ENCODE measurements at regions not wholly inside any gene's neighbourhood (a gene's known extent, or its start where the extent isn't known, plus 50 kb on each side); places are given as distances from the start of the nearest gene placed in this dataset.

DNA sequence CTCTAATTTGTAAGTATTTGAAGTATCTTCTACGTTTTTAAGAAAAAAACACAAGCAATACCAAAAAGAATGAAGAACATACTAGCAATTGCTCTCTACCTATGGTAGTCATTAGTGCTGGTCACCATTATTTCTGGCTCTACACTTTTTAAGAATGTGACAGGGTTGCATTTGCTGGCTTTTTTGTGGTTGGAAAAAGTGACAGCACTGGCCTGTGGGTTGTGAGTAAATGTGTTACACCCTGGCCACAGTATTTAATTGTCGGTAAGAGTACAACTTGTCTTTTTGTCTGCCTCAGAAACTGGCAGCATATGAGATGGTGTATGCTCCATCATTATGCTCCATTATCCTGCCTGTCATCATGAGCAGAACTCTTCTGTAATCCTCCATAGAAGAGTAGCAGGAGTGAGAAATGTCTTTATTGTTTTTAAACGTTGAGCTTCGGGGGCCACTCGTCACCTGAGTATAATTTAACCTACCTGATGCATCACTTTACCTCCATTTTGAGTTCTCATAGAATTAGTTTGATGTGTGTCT, 449.8 kb downstream of the ISL1 start:
- TF ChIP-seq PPARA (CRISPR knock-in tag; IDR thresholded peaks at IDR 0.05; ENCODE audit: borderline replicate concordance) (no peak), CSDC2 (CRISPR knock-in tag; IDR thresholded peaks at IDR 0.05) (no peak), GLIS3 (CRISPR knock-in tag; IDR thresholded peaks at IDR 0.05) (no peak), SNAI2 (CRISPR knock-in tag; IDR thresholded peaks at IDR 0.05) (no peak), OSR1 (CRISPR knock-in tag; IDR thresholded peaks at IDR 0.05) (no peak), ZFP30 (CRISPR knock-in tag; IDR thresholded peaks at IDR 0.05) (no peak), ESRRG (CRISPR knock-in tag; IDR thresholded peaks at IDR 0.05) (no peak), RARB (CRISPR knock-in tag; IDR thresholded peaks at IDR 0.05) (no peak), BACH2 (CRISPR knock-in tag; IDR thresholded peaks at IDR 0.05; ENCODE audit: borderline replicate concordance) (no peak), TCF4 (CRISPR knock-in tag; IDR thresholded peaks at IDR 0.05; ENCODE audit: borderline replicate concordance) (no peak), ARNTL (CRISPR knock-in tag; IDR thresholded peaks at IDR 0.05; ENCODE audit: borderline replicate concordance, low read depth) (no peak), ZFP3 (CRISPR knock-in tag; IDR thresholded peaks at IDR 0.05) (no peak), TSHZ2 (CRISPR knock-in tag; IDR thresholded peaks at IDR 0.05) (no peak), TOX (CRISPR knock-in tag; IDR thresholded peaks at IDR 0.05; ENCODE audit: borderline replicate concordance) (no peak)
- TF ChIP-seq, protein P1, sequence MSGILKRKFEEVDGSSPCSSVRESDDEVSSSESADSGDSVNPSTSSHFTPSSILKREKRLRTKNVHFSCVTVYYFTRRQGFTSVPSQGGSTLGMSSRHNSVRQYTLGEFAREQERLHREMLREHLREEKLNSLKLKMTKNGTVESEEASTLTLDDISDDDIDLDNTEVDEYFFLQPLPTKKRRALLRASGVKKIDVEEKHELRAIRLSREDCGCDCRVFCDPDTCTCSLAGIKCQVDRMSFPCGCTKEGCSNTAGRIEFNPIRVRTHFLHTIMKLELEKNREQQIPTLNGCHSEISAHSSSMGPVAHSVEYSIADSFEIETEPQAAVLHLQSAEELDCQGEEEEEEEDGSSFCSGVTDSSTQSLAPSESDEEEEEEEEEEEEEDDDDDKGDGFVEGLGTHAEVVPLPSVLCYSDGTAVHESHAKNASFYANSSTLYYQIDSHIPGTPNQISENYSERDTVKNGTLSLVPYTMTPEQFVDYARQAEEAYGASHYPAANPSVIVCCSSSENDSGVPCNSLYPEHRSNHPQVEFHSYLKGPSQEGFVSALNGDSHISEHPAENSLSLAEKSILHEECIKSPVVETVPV (CRISPR knock-in tag; IDR thresholded peaks at IDR 0.05), result no peak
- TF ChIP-seq, protein P2, sequence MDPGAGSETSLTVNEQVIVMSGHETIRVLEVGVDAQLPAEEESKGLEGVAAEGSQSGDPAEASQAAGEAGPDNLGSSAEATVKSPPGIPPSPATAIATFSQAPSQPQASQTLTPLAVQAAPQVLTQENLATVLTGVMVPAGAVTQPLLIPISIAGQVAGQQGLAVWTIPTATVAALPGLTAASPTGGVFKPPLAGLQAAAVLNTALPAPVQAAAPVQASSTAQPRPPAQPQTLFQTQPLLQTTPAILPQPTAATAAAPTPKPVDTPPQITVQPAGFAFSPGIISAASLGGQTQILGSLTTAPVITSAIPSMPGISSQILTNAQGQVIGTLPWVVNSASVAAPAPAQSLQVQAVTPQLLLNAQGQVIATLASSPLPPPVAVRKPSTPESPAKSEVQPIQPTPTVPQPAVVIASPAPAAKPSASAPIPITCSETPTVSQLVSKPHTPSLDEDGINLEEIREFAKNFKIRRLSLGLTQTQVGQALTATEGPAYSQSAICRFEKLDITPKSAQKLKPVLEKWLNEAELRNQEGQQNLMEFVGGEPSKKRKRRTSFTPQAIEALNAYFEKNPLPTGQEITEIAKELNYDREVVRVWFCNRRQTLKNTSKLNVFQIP (CRISPR knock-in tag; IDR thresholded peaks at IDR 0.05; ENCODE audit: borderline replicate concordance, low read depth), result no peak
- TF ChIP-seq, protein P3, sequence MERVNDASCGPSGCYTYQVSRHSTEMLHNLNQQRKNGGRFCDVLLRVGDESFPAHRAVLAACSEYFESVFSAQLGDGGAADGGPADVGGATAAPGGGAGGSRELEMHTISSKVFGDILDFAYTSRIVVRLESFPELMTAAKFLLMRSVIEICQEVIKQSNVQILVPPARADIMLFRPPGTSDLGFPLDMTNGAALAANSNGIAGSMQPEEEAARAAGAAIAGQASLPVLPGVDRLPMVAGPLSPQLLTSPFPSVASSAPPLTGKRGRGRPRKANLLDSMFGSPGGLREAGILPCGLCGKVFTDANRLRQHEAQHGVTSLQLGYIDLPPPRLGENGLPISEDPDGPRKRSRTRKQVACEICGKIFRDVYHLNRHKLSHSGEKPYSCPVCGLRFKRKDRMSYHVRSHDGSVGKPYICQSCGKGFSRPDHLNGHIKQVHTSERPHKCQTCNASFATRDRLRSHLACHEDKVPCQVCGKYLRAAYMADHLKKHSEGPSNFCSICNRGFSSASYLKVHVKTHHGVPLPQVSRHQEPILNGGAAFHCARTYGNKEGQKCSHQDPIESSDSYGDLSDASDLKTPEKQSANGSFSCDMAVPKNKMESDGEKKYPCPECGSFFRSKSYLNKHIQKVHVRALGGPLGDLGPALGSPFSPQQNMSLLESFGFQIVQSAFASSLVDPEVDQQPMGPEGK (CRISPR knock-in tag; IDR thresholded peaks at IDR 0.05; ENCODE audit: borderline replicate concordance), result no peak
- no peak for ATAC-seq

GRCh38 chr5:51838459-51838858, 455.2 kb downstream of the ISL1 start:
- no peak for ATAC-seq

GRCh38 chr5:51843893-51844292, 460.6 kb downstream of the ISL1 start:
- no peak for ATAC-seq
- TF ChIP-seq, protein P2 (CRISPR knock-in tag; IDR thresholded peaks at IDR 0.05; ENCODE audit: borderline replicate concordance, low read depth), result no peak
- TF ChIP-seq ZFP30 (CRISPR knock-in tag; IDR thresholded peaks at IDR 0.05) (no peak), ISL1 (CRISPR knock-in tag; IDR thresholded peaks at IDR 0.05) (no peak), PPARA (CRISPR knock-in tag; IDR thresholded peaks at IDR 0.05; ENCODE audit: borderline replicate concordance) (no peak), BACH2 (CRISPR knock-in tag; IDR thresholded peaks at IDR 0.05; ENCODE audit: borderline replicate concordance) (no peak), ARNTL (CRISPR knock-in tag; IDR thresholded peaks at IDR 0.05; ENCODE audit: borderline replicate concordance, low read depth) (no peak), CREB5 (CRISPR knock-in tag; IDR thresholded peaks at IDR 0.05; ENCODE audit: low read depth) (no peak), ZNF565 (CRISPR knock-in tag; conservative IDR thresholded peaks at IDR 0.05; ENCODE audit: low read depth) (no peak), TOX (CRISPR knock-in tag; IDR thresholded peaks at IDR 0.05; ENCODE audit: borderline replicate concordance) (no peak), RARB (CRISPR knock-in tag; IDR thresholded peaks at IDR 0.05) (no peak), ZNF8 (CRISPR knock-in tag; IDR thresholded peaks at IDR 0.05) (no peak), CSDC2 (CRISPR knock-in tag; IDR thresholded peaks at IDR 0.05) (no peak), ZFP3 (CRISPR knock-in tag; IDR thresholded peaks at IDR 0.05) (no peak), ZC3H10 (CRISPR knock-in tag; IDR thresholded peaks at IDR 0.05) (no peak), TCF4 (CRISPR knock-in tag; IDR thresholded peaks at IDR 0.05; ENCODE audit: borderline replicate concordance) (no peak)

More at GRCh38 chr5:51838459-51838858, 455.2 kb downstream of the ISL1 start:
- TF ChIP-seq ARNTL (CRISPR knock-in tag; IDR thresholded peaks at IDR 0.05; ENCODE audit: borderline replicate concordance, low read depth), result no peak
- no peak for TF ChIP-seq BACH2 (CRISPR knock-in tag; IDR thresholded peaks at IDR 0.05; ENCODE audit: borderline replicate concordance)
- TF ChIP-seq, protein P1 (CRISPR knock-in tag; IDR thresholded peaks at IDR 0.05), result no peak
- no peak for TF ChIP-seq GLIS3 (CRISPR knock-in tag; IDR thresholded peaks at IDR 0.05)
